ENCODE measurements at regions not wholly inside any gene's neighbourhood (a gene's known extent, or its start where the extent isn't known, plus 50 kb on each side); places are given as distances from the start of the nearest gene placed in this dataset.

DNA sequence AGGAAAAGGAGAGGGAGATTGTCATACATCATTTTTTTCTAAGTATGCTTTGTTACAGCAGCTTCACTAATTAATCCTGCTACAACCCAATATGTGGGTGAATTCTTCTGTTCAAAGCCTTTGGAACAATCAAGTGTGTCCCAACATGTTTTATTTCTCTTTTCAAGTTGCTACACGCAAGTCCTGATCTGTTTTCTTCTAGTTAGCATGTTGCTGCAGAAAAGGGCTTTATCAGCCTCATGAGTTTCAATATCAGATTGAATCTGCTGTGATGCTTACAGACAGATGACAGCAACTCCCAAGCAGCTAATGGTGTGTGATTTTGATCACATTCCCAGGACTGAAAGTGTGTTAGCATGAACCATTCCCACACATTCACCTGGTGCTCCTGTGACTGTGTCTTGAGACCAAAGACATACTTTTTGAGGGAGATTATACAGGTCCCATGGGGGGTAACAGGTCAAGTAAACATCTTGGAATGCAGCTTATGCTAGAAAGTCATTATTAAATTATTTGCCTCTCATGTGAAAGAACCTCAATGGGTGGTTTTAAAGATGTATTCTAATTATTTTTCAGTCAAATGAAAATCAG lies 96.9 kb upstream of the KCNJ16 start:
- Histone ChIP-seq H3K4me3 (no peak overlapping the region), H3K4me1 (no peaks in the 10 kb centered on the region), H3K27ac (no peak overlapping the region), H3K27me3 (no peaks in the 10 kb centered on the region), H3K36me3 (no peaks in the 10 kb centered on the region), H3K9me3 (peaks cover 6% of the 10 kb centered on the region)
- 73% methylated on average over 1 of the region's 1 CpG for WGBS
- DNase-seq (ENCODE audit: low spot score in 2 of 2) = no peak
- TF ChIP-seq EP300 (IDR thresholded peaks at IDR 0.05) (no peak), POLR2AphosphoS5 (IDR thresholded peaks at IDR 0.05) (no peak), POLR2A (IDR thresholded peaks at IDR 0.05) (no peak)
- TF ChIP-seq, protein P1, sequence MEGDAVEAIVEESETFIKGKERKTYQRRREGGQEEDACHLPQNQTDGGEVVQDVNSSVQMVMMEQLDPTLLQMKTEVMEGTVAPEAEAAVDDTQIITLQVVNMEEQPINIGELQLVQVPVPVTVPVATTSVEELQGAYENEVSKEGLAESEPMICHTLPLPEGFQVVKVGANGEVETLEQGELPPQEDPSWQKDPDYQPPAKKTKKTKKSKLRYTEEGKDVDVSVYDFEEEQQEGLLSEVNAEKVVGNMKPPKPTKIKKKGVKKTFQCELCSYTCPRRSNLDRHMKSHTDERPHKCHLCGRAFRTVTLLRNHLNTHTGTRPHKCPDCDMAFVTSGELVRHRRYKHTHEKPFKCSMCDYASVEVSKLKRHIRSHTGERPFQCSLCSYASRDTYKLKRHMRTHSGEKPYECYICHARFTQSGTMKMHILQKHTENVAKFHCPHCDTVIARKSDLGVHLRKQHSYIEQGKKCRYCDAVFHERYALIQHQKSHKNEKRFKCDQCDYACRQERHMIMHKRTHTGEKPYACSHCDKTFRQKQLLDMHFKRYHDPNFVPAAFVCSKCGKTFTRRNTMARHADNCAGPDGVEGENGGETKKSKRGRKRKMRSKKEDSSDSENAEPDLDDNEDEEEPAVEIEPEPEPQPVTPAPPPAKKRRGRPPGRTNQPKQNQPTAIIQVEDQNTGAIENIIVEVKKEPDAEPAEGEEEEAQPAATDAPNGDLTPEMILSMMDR (IDR thresholded peaks at IDR 0.05) = no peak

DNA sequence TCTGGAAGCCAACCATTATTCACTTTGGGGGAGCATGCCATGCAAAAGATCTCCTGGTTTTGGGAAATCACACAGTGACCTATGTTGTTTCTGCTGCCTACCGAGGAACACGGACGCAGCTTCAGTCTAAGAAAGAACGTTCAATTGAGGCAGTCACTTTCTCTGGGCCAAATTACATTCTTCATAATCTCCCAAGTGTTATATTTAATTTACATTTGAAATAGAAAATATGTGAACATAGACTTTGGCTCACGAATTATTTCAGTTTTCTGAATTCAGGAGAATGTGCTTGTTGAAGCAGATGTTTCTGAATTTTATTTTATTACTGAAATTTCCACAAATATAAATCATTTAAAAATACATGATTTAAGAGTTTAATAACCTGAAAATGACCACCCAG lies 93.6 kb upstream of the KCNJ16 start:
- TF ChIP-seq POLR2A (IDR thresholded peaks at IDR 0.05) (no peak), POLR2AphosphoS5 (IDR thresholded peaks at IDR 0.05) (no peak), EP300 (IDR thresholded peaks at IDR 0.05) (no peak)
- TF ChIP-seq, protein P1 (IDR thresholded peaks at IDR 0.05) = no peak
- H3K4me3 ChIP-seq = no peak overlapping the region
- no peaks in the 10 kb centered on the region for H3K4me1 ChIP-seq
- DNase-seq (ENCODE audit: low spot score in 2 of 2) = no peak
- H3K27me3 ChIP-seq = no peaks in the 10 kb centered on the region
- H3K36me3 ChIP-seq = no peaks in the 10 kb centered on the region
- no peaks in the 10 kb centered on the region for H3K9me3 ChIP-seq
- no peak overlapping the region for H3K27ac ChIP-seq
- WGBS = 96% methylated on average over 5 of the region's 5 CpGs

DNA sequence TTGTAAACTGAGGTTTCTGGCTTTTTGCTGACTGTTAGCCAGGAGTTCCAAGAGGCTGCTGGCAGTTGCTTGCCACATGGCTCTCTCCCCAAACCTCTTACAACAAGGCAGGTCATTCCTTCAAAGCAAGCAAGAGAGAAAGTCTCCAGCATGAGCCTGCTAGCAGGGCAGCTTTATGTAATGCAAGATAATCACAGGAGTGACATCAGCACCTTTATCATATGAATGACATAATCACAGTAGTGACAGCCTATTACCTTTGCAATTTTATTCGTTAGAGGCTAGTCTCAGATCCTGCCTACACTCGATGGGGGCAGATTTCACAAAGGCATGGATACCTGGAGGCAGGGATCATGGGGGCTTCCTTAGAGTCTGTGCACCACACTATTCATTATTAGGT lies 79.5 kb upstream of the KCNJ16 start:
- WGBS = 68% methylated on average over 2 of the region's 2 CpGs
- Histone ChIP-seq H3K36me3 (no peaks in the 10 kb centered on the region), H3K27ac (no peak overlapping the region), H3K4me1 (no peaks in the 10 kb centered on the region), H3K9me3 (no peaks in the 10 kb centered on the region), H3K27me3 (no peaks in the 10 kb centered on the region), H3K4me3 (no peak overlapping the region)
- no peak for DNase-seq (ENCODE audit: low spot score in 2 of 2)
- TF ChIP-seq POLR2AphosphoS5 (IDR thresholded peaks at IDR 0.05) = no peak
- no peak for TF ChIP-seq POLR2A (IDR thresholded peaks at IDR 0.05)
- TF ChIP-seq, protein P1 (IDR thresholded peaks at IDR 0.05) = no peak
- TF ChIP-seq EP300 (IDR thresholded peaks at IDR 0.05) = no peak

DNA sequence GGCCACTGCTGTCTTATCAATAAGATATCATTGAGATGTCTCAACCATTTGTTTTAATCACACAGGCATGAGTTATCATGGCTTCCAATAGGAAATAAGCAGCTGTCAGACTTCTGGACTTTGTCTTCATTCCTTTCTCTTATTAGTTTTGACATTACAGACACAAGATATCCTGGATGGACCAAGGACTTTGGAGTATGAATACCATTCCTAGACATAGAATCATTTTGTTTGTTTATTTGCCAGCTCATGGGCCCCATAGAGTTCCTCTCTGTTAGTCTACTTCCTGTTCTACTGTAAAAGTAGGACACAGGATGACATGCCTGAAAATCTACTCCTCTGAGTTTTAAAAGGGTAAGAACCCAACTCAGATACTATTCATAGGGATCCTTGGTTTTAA lies 77.7 kb upstream of the KCNJ16 start:
- Histone ChIP-seq H3K27me3 (no peaks in the 10 kb centered on the region), H3K4me3 (no peak overlapping the region), H3K4me1 (no peaks in the 10 kb centered on the region), H3K9me3 (no peaks in the 10 kb centered on the region), H3K36me3 (no peaks in the 10 kb centered on the region), H3K27ac (no peak overlapping the region)
- TF ChIP-seq POLR2AphosphoS5 (IDR thresholded peaks at IDR 0.05) = no peak
- no peak for TF ChIP-seq EP300 (IDR thresholded peaks at IDR 0.05)
- no peak for TF ChIP-seq POLR2A (IDR thresholded peaks at IDR 0.05)
- TF ChIP-seq, protein P1 (IDR thresholded peaks at IDR 0.05) = no peak
- DNase-seq (ENCODE audit: low spot score in 2 of 2) = no peak

DNA sequence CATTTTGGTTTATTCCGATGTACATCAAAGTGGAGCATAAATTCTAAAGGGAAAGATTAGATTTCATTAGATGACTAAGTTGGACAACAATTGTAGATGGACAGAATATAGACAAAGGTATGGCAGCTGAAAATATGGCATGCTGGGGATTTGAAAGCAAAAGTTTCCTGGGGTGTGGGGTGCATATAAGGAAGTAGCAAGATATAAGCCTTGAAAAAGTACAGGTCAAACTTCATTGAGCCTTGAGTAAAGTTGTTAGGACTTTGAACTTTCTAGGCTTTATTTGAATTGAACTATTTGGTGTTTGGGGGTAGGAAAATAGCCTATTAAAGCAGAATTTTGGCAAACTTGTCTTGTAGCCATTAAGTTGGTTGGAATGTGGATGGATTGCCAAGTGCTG lies 75.8 kb upstream of the KCNJ16 start:
- no peak for TF ChIP-seq POLR2AphosphoS5 (IDR thresholded peaks at IDR 0.05)
- TF ChIP-seq, protein P1 (IDR thresholded peaks at IDR 0.05) = no peak
- no peak for TF ChIP-seq EP300 (IDR thresholded peaks at IDR 0.05)
- no peak for TF ChIP-seq POLR2A (IDR thresholded peaks at IDR 0.05)
- H3K27me3 ChIP-seq = no peaks in the 10 kb centered on the region
- no peaks in the 10 kb centered on the region for H3K9me3 ChIP-seq
- no peaks in the 10 kb centered on the region for H3K4me1 ChIP-seq
- H3K4me3 ChIP-seq = no peak overlapping the region
- H3K27ac ChIP-seq = no peak overlapping the region
- WGBS = 98% methylated on average over 1 of the region's 1 CpG
- H3K36me3 ChIP-seq = no peaks in the 10 kb centered on the region
- DNase-seq (ENCODE audit: low spot score in 2 of 2) = no peak

Data from suprapubic skin (tissue), 4 donors.